Brain microvascular endothelial cell (primary cell): ENCODE measurements at regions not wholly inside any gene's neighbourhood (a gene's known extent, or its start where the extent isn't known, plus 50 kb on each side); places are given as distances from the start of the nearest gene placed in this dataset.

Experiments used
- DNase-seq: peaks from one replicate; pipeline ENCODE4 v3.0.0-alpha.2; 2020
- H3K27ac ChIP-seq: fragments of 250-450 bp; sonication (Bioruptor Pico); 2 replicates; pipeline ENCODE4 v1.5.1; 2020; ENCODE audit warnings: mild to moderate bottlenecking, moderate library complexity
- H3K27me3 ChIP-seq: fragments of 250-450 bp; sonication (Bioruptor Pico); replicated peaks from 2 replicates; pipeline ENCODE4 v1.5.1; 2020; ENCODE audit warnings: mild to moderate bottlenecking
- H3K36me3 ChIP-seq: fragments of 250-450 bp; sonication (Bioruptor Pico); replicated peaks from 2 replicates; pipeline ENCODE4 v1.5.1; 2020; ENCODE audit warnings: mild to moderate bottlenecking
- H3K4me3 ChIP-seq: 2 replicates; pipeline ENCODE4 v1.5.1; 2011; ENCODE audit warnings: low read depth, mild to moderate bottlenecking, control low read depth, low read length, moderate library complexity
- in situ Hi-C: cut with HindIII; loops from 2 replicates; pipeline ENCODE4 v1.10.0; 2017; ENCODE audit warnings: low sequenced_read_pairs, low pct_ligation_motif_present
- TF ChIP-seq, protein P1 (sequence below): IDR thresholded peaks from 2 replicates; pipeline ENCODE4 v1.5.1; 2011; ENCODE audit warnings: low read depth, mild to moderate bottlenecking, moderate library complexity, low read length, control low read depth, inconsistent platforms; ENCODE audit errors: missing control alignments

DNA sequence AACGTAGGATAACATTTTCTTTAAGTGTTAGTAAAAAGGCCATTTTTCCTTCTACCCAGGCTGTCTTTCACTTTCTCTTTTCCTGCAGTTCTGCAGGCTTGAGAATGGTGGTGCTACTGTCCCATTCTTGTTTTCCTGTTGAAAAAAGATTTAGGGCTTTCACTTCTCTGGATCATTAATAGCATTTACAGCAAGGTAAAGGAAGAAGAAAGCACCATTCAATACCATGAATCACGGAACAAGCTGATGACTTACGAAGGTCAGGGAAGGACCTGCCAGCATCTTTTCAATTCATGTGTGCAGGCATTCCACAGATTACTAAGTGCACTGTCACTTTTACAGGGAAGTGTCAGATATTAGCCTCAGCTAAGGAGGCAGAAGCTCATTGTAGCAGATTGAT, 292.8 kb downstream of the YTHDC2 start:
- in situ Hi-C loops, result no loop called here
- no peak overlapping the region for H3K27ac ChIP-seq
- H3K4me3 ChIP-seq, result no peak overlapping the region
- TF ChIP-seq, protein P1, sequence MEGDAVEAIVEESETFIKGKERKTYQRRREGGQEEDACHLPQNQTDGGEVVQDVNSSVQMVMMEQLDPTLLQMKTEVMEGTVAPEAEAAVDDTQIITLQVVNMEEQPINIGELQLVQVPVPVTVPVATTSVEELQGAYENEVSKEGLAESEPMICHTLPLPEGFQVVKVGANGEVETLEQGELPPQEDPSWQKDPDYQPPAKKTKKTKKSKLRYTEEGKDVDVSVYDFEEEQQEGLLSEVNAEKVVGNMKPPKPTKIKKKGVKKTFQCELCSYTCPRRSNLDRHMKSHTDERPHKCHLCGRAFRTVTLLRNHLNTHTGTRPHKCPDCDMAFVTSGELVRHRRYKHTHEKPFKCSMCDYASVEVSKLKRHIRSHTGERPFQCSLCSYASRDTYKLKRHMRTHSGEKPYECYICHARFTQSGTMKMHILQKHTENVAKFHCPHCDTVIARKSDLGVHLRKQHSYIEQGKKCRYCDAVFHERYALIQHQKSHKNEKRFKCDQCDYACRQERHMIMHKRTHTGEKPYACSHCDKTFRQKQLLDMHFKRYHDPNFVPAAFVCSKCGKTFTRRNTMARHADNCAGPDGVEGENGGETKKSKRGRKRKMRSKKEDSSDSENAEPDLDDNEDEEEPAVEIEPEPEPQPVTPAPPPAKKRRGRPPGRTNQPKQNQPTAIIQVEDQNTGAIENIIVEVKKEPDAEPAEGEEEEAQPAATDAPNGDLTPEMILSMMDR, result peak; percentile 23
- H3K27me3 ChIP-seq, result no peaks in the 10 kb centered on the region
- H3K36me3 ChIP-seq, result no peaks in the 10 kb centered on the region
- no peak for DNase-seq

- Histone ChIP-seq H3K36me3 (no peaks in the 10 kb centered on the region), H3K4me3 (no peak overlapping the region), H3K27me3 (no peaks in the 10 kb centered on the region), H3K27ac (no peak overlapping the region)
- in situ Hi-C loops, result no loop called here
- TF ChIP-seq, protein P1, result no peak
- DNase-seq, result no peak
Observed at GRCh38 chr5:113806904-113807303, 293.4 kb downstream of the YTHDC2 start.

- Histone ChIP-seq H3K27me3 (no peaks in the 10 kb centered on the region), H3K27ac (no peak overlapping the region), H3K4me3 (no peak overlapping the region), H3K36me3 (no peaks in the 10 kb centered on the region)
- TF ChIP-seq, protein P1, result no peak
- no peak for DNase-seq
- in situ Hi-C loops, result no loop called here
Observed at GRCh38 chr5:113807427-113807991, 294.0 kb downstream of the YTHDC2 start.

- Histone ChIP-seq H3K27ac (no peak overlapping the region), H3K4me3 (no peak overlapping the region), H3K27me3 (no peaks in the 10 kb centered on the region), H3K36me3 (no peaks in the 10 kb centered on the region)
- in situ Hi-C loops, result no loop called here
- DNase-seq, result no peak
- TF ChIP-seq, protein P1, result no peak
Observed at GRCh38 chr5:113808956-113809355, 295.5 kb downstream of the YTHDC2 start.

GRCh38 chr5:113809626-113810025, 296.1 kb downstream of the YTHDC2 start:
- TF ChIP-seq, protein P1, result no peak
- in situ Hi-C loops, result no loop called here
- H3K27ac ChIP-seq, result no peak overlapping the region
- DNase-seq, result no peak
- no peaks in the 10 kb centered on the region for H3K27me3 ChIP-seq
- H3K4me3 ChIP-seq, result no peak overlapping the region
- no peaks in the 10 kb centered on the region for H3K36me3 ChIP-seq

DNA sequence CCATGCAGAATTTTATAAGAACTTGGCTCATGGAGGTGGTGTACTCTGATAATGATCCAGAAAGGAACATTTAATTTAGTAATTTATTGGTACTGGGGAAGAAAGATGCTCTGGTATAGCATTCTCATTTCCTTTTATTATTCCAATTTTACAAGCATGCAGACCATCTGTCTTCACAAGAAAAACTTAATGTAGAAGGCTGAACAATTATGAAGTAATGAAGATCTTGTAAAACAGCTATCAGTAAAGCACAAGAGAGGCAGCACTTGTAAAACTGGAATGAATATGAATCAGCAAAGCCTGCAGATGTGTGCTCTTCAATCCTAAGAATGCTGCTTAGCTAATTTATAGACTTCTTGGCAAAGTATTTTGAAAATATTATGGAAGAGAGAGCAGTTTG, 300.0 kb downstream of the YTHDC2 start:
- TF ChIP-seq, protein P1, result no peak
- DNase-seq, result no peak
- Histone ChIP-seq H3K36me3 (no peaks in the 10 kb centered on the region), H3K27me3 (no peaks in the 10 kb centered on the region), H3K27ac (no peak overlapping the region), H3K4me3 (no peak overlapping the region)
- in situ Hi-C loops, result no loop called here
